H1 (cell line): ENCODE measurements at regions not wholly inside any gene's neighbourhood (a gene's known extent, or its start where the extent isn't known, plus 50 kb on each side); places are given as distances from the start of the nearest gene placed in this dataset.

ENCODE experiments used
- CTCF ChIA-PET: fragments of 300-600 bp; sonication (Branson Sonifier 250); formaldehyde crosslinking; loops from one replicate; lab custom pipeline; 2021; ENCODE audit not compliant: partially characterized antibody; lab: Charles Lee
- POLR2A ChIA-PET: fragments of 300-600 bp; sonication (Branson Sonifier 250); formaldehyde crosslinking; loops from one replicate; lab custom pipeline; 2021; ENCODE audit warnings: inconsistent platforms; ENCODE audit not compliant: partially characterized antibody; lab: Charles Lee
- DNase-seq, 2 experiments: peaks; one replicate each; pipeline versions ENCODE4 v3.0.0 to v3.0.0-alpha.2; 2010 to 2022; ENCODE audit warnings: low spot score in 2 of 2, low read depth in 1 of 2, mixed read lengths in 1 of 2
- FAIRE-seq: peaks from 2 replicates; lab custom pipeline; 2011; peaks lifted over from hg19 to GRCh38; lab: Jason Lieb, UNC
- H2AFZ ChIP-seq: 2 replicates; pipeline ENCODE4 v1.8.1; 2012; ENCODE audit warnings: low read length, inconsistent platforms
- H2AK5ac ChIP-seq: 2 replicates; pipeline ENCODE4 v1.6.1; 2013; ENCODE audit warnings: low read depth, low read length
- H2BK120ac ChIP-seq: replicated peaks from 2 replicates; pipeline ENCODE3; 2013; ENCODE audit warnings: low read depth, low read length, inconsistent platforms
- H2BK12ac ChIP-seq: 2 replicates; pipeline ENCODE4 v1.6.1; 2013; ENCODE audit warnings: low read depth, low read length
- H2BK15ac ChIP-seq: 2 replicates; pipeline ENCODE4 v1.6.1; 2013; ENCODE audit warnings: low read length
- H2BK20ac ChIP-seq: 2 replicates; pipeline ENCODE4 v1.6.1; 2013; ENCODE audit warnings: low read length
- H2BK5ac ChIP-seq: 2 replicates; pipeline ENCODE4 v1.6.1; 2013; ENCODE audit warnings: low read depth, low read length
- H3K14ac ChIP-seq: 2 replicates; pipeline ENCODE4 v1.6.1; 2013; ENCODE audit warnings: inconsistent platforms; ENCODE audit not compliant: insufficient read length
- H3K18ac ChIP-seq: 2 replicates; pipeline ENCODE4 v1.6.1; 2013; ENCODE audit warnings: low read length; ENCODE audit errors: extremely low read depth
- H3K23ac ChIP-seq: 2 replicates; pipeline ENCODE4 v1.6.1; 2013; ENCODE audit warnings: inconsistent platforms; ENCODE audit not compliant: insufficient read length
- H3K23me2 ChIP-seq: 2 replicates; pipeline ENCODE4 v1.6.1; 2013; ENCODE audit warnings: low read depth, low read length
- H3K27ac ChIP-seq: 2 replicates; pipeline ENCODE4 v1.6.1; 2011; ENCODE audit warnings: low read depth, low read length, inconsistent platforms
- H3K27me3 ChIP-seq, 4 experiments: replicated peaks in 1 of 4; 1 replicate in 1 of 4; 2 replicates in 3 of 4; pipeline versions ENCODE4 v1.6.1 to v1.8.1; 2011 to 2013; ENCODE audit warnings: low read length in 3 of 4, mild to moderate bottlenecking in 3 of 4, inconsistent platforms in 2 of 4, mixed read lengths in 2 of 4, moderate library complexity in 1 of 4; ENCODE audit not compliant: control insufficient read depth in 3 of 4, insufficient read depth in 3 of 4; ENCODE audit errors: extremely low read depth in 1 of 4
- H3K36me3 ChIP-seq, 4 experiments: 2 replicates each; pipeline versions ENCODE4 v1.6.1 to v1.8.1; 2011 to 2013; ENCODE audit warnings: mild to moderate bottlenecking in 4 of 4, low read length in 3 of 4, moderate library complexity in 2 of 4, control low read depth in 1 of 4, inconsistent platforms in 1 of 4; ENCODE audit not compliant: insufficient read depth in 4 of 4, control insufficient read depth in 2 of 4
- H3K4ac ChIP-seq: replicated peaks from 2 replicates; pipeline ENCODE3; 2013; ENCODE audit warnings: low read length, low read depth, mixed read lengths, inconsistent platforms; ENCODE audit not compliant: insufficient read length
- H3K4me1 ChIP-seq, 4 experiments: replicated peaks in 1 of 4; 1 replicate in 1 of 4; 2 replicates in 3 of 4; pipeline versions ENCODE4 v1.6.1 to v1.8.1; 2011 to 2013; ENCODE audit warnings: low read length in 3 of 4, inconsistent platforms in 2 of 4, mixed read lengths in 1 of 4; ENCODE audit not compliant: insufficient read depth in 4 of 4, control insufficient read depth in 3 of 4
- H3K4me2 ChIP-seq, 2 experiments: 2 replicates each; pipeline versions ENCODE4 v1.6.1 to v1.8.1; 2011 to 2013; ENCODE audit warnings: low read depth in 2 of 2, low read length in 2 of 2, control low read depth in 1 of 2, inconsistent platforms in 1 of 2, mild to moderate bottlenecking in 1 of 2; ENCODE audit not compliant: insufficient read depth in 1 of 2
- H3K4me3 ChIP-seq, 4 experiments: fragments of 200-600, 300-600 bp in 1 of 4; sonication (generic), shearing (Covaris generic), sonication (Bioruptor Twin) in 1 of 4; 2 replicates each; pipeline versions ENCODE4 v1.5.1 to v1.8.1; 2011 to 2016; ENCODE audit warnings: low read length in 4 of 4, low read depth in 3 of 4, control low read depth in 2 of 4, inconsistent platforms in 2 of 4, mild to moderate bottlenecking in 2 of 4, mixed read lengths in 1 of 4, moderate library complexity in 1 of 4; ENCODE audit not compliant: insufficient read depth in 2 of 4; ENCODE audit errors: extremely low read depth in 1 of 4
- H3K56ac ChIP-seq: replicated peaks from 2 replicates; pipeline ENCODE3; 2013; ENCODE audit warnings: low read depth, mild to moderate bottlenecking, mixed read lengths, low read length, inconsistent platforms; ENCODE audit not compliant: insufficient read length
- H3K79me1 ChIP-seq: 2 replicates; pipeline ENCODE4 v1.6.1; 2013; ENCODE audit warnings: low read depth, low read length, control low read depth
- H3K79me2 ChIP-seq, 2 experiments: 2 replicates each; pipeline versions ENCODE4 v1.6.1 to v1.8.1; 2012 to 2013; ENCODE audit warnings: low read length in 2 of 2, mild to moderate bottlenecking in 2 of 2, inconsistent platforms in 1 of 2; ENCODE audit not compliant: insufficient read depth in 2 of 2, control insufficient read depth in 1 of 2
- H3K9ac ChIP-seq, 4 experiments: replicated peaks in 1 of 4; 1 replicate in 1 of 4; 2 replicates in 3 of 4; pipeline versions ENCODE4 v1.6.1 to v1.8.1; 2011 to 2013; ENCODE audit warnings: low read depth in 3 of 4, low read length in 3 of 4, control low read depth in 2 of 4, mild to moderate bottlenecking in 2 of 4, moderate library complexity in 2 of 4, inconsistent platforms in 1 of 4; ENCODE audit errors: extremely low read depth in 1 of 4
- H3K9me3 ChIP-seq, 2 experiments: 2 replicates each; pipeline versions ENCODE4 v1.6.1 to v1.8.1; 2012 to 2013; ENCODE audit warnings: mild to moderate bottlenecking in 2 of 2, moderate library complexity in 2 of 2, control low read depth in 1 of 2, inconsistent platforms in 1 of 2, low read depth in 1 of 2, low read length in 1 of 2, mixed read lengths in 1 of 2; ENCODE audit not compliant: insufficient read depth in 2 of 2
- H4K20me1 ChIP-seq, 2 experiments: replicated peaks in 1 of 2; 2 replicates each; pipeline versions ENCODE3 to v1.8.1; 2011 to 2013; ENCODE audit warnings: inconsistent platforms in 2 of 2, low read length in 2 of 2, mild to moderate bottlenecking in 1 of 2; ENCODE audit not compliant: insufficient read depth in 2 of 2, control insufficient read depth in 1 of 2
- H4K5ac ChIP-seq: 2 replicates; pipeline ENCODE4 v1.6.1; 2013; ENCODE audit warnings: low read length, low read depth, mixed read lengths, inconsistent platforms; ENCODE audit not compliant: insufficient read length
- H4K8ac ChIP-seq: 2 replicates; pipeline ENCODE4 v1.8.0; 2013; ENCODE audit warnings: mild to moderate bottlenecking, moderate library complexity, low read length, inconsistent platforms; ENCODE audit not compliant: insufficient read depth; ENCODE audit errors: extremely low read depth
- H4K91ac ChIP-seq: replicated peaks from 2 replicates; pipeline ENCODE3; 2013; ENCODE audit warnings: low read length, mixed read lengths, inconsistent platforms; ENCODE audit not compliant: insufficient read length
- TEAD4 ChIP-seq: IDR thresholded peaks from 2 replicates; pipeline ENCODE4 v1.6.1; 2012; ENCODE audit warnings: low read depth, low read length, inconsistent platforms, mixed read lengths
- WGBS, 2 experiments: shearing (Covaris generic) in 1 of 2; methylation state at CpG; one replicate each; pipeline versions ENCODE4 v1.1.6 to v1.1.7; 2013 to 2015; ENCODE audit warnings: low lambda C conversion rate in 2 of 2, mixed read lengths in 2 of 2, inconsistent platforms in 1 of 2, low coverage in 1 of 2, missing lambda C conversion rate in 1 of 2; ENCODE audit not compliant: insufficient replicate concordance in 2 of 2, insufficient coverage in 1 of 2, insufficient read length in 1 of 2; ENCODE audit errors: extremely low coverage in 1 of 2, missing lambda C conversion rate in 1 of 2; 5-methylcytosine and 5-hydroxymethylcytosine counted together

- no peak overlapping the region for H3K18ac ChIP-seq
- no peak overlapping the region for H2BK20ac ChIP-seq
- H3K27ac ChIP-seq: no peak overlapping the region
- no peaks in the 10 kb centered on the region for H4K20me1 ChIP-seq
- H2BK15ac ChIP-seq: no peak overlapping the region
- peak overlapping the region; percentile 12; the same call in 1 of the 2 replicates for H2AFZ ChIP-seq
- H2AK5ac ChIP-seq: no peak overlapping the region
- no peak overlapping the region for H3K4me2 ChIP-seq
- no peak overlapping the region; the same call in 1 of the 2 replicates for H4K8ac ChIP-seq
- no peaks in the 10 kb centered on the region for H3K23me2 ChIP-seq
- DNase-seq (no peak), FAIRE-seq (no peak)
- no peak overlapping the region for H2BK12ac ChIP-seq
- H4K91ac ChIP-seq: no peak overlapping the region
- H3K79me2 ChIP-seq: no peaks in the 10 kb centered on the region
- H3K9ac ChIP-seq: no peak overlapping the region
- H3K4me1 ChIP-seq: peaks cover 0 to 7% (median 1%) of the 10 kb centered on the region in 4 experiments; a peak in 2 of 7 replicates
- no peaks in the 10 kb centered on the region for H3K79me1 ChIP-seq
- H3K4ac ChIP-seq: no peak overlapping the region
- no peaks in the 10 kb centered on the region for H3K27me3 ChIP-seq
- no peaks in the 10 kb centered on the region for H3K36me3 ChIP-seq
- 0 out of 2 replicates have a peak overlapping the region, but pooled peaks have one; percentile 16 for H2BK5ac ChIP-seq
- POLR2A ChIA-PET: no interaction called here
- H3K14ac ChIP-seq: no peak overlapping the region
- no peak overlapping the region for H4K5ac ChIP-seq
- no peaks in the 10 kb centered on the region for H3K9me3 ChIP-seq
- no peak overlapping the region for H3K4me3 ChIP-seq
- no peak for TF ChIP-seq TEAD4
- WGBS, 2 experiments: 91% methylated on average over 12 of the region's 13 CpGs; no CpG with 5 or more reads in 1 of the 2 experiments
- H3K23ac ChIP-seq: no peak overlapping the region
- H2BK120ac ChIP-seq: no peak overlapping the region
- no peak overlapping the region for H3K56ac ChIP-seq
- CTCF ChIA-PET: interaction anchor here (0.6 to 1.8 kb wide), 8 partner anchors 14 to 339 kb away, joined by 3 to 5 read pairs (median 4); no protein-coding TSS in a partner anchor
Measured at GRCh38 chr10:29081951-29082685, 206.8 kb upstream of the LYZL1 start.
